MM.1S (cell line): ENCODE measurements at regions not wholly inside any gene's neighbourhood (a gene's known extent, or its start where the extent isn't known, plus 50 kb on each side); places are given as distances from the start of the nearest gene placed in this dataset.

Source experiments
- DNase-seq: peaks from one replicate; pipeline ENCODE4 v3.0.0-alpha.2; 2015
- H2AFZ ChIP-seq: fragments of 300-600 bp; sonication (generic); 2 replicates; pipeline ENCODE4 v1.6.0; 2016; ENCODE audit warnings: antibody characterized with exemption, low read length
- H3F3A ChIP-seq: fragments of 300-600 bp; sonication (generic); 2 replicates; pipeline ENCODE4 v1.6.1; 2016; ENCODE audit warnings: mild to moderate bottlenecking, antibody characterized with exemption, low read length, moderate library complexity, mixed read lengths; ENCODE audit not compliant: insufficient read depth
- H3K27ac ChIP-seq: fragments of 300-600 bp; sonication (generic); 2 replicates; pipeline ENCODE4 v1.5.1; 2016; ENCODE audit warnings: mild to moderate bottlenecking, low read length
- H3K27me3 ChIP-seq: fragments of 300-600 bp; sonication (generic); replicated peaks from 2 replicates; pipeline ENCODE4 v1.6.0; 2016; ENCODE audit warnings: low read length; ENCODE audit not compliant: insufficient read depth
- H3K36me3 ChIP-seq: fragments of 300-600 bp; sonication (generic); replicated peaks from 2 replicates; pipeline ENCODE4 v1.6.1; 2016; ENCODE audit warnings: mild to moderate bottlenecking, low read length, mixed read lengths; ENCODE audit not compliant: insufficient read depth
- H3K4me1 ChIP-seq: fragments of 300-600 bp; sonication (generic); 2 replicates; pipeline ENCODE4 v1.6.1; 2016; ENCODE audit warnings: low read length, mixed read lengths
- H3K4me2 ChIP-seq: fragments of 300-600 bp; sonication (generic); 2 replicates; pipeline ENCODE4 v1.6.0; 2016; ENCODE audit warnings: low read depth, low read length
- H3K4me3 ChIP-seq: fragments of 300-600 bp; sonication (generic); 2 replicates; pipeline ENCODE4 v1.5.1; 2016; ENCODE audit warnings: low read length, mixed read lengths
- H3K79me2 ChIP-seq: fragments of 300-600 bp; sonication (generic); 2 replicates; pipeline ENCODE4 v1.6.1; 2016; ENCODE audit warnings: mixed run types, low read length, mixed read lengths
- H3K9ac ChIP-seq: fragments of 300-600 bp; sonication (generic); 2 replicates; pipeline ENCODE4 v1.6.1; 2016; ENCODE audit warnings: low read length, mixed read lengths
- H3K9me2 ChIP-seq: fragments of 300-600 bp; sonication (generic); replicated peaks from 2 replicates; pipeline ENCODE4 v1.6.1; 2016; ENCODE audit warnings: mild to moderate bottlenecking, low read length, mixed read lengths; ENCODE audit not compliant: insufficient read depth
- H3K9me3 ChIP-seq: fragments of 300-600 bp; sonication (generic); replicated peaks from 2 replicates; pipeline ENCODE4 v1.6.1; 2016; ENCODE audit warnings: mild to moderate bottlenecking, low read length, mixed read lengths; ENCODE audit not compliant: insufficient read depth
- H4K20me1 ChIP-seq: fragments of 300-600 bp; sonication (generic); 2 replicates; pipeline ENCODE4 v1.6.1; 2016; ENCODE audit warnings: mild to moderate bottlenecking, low read length, moderate library complexity, mixed read lengths; ENCODE audit not compliant: insufficient read depth
- CTCF ChIP-seq: fragments of 300-600 bp; sonication (generic); IDR thresholded peaks from 2 replicates; pipeline ENCODE4 v1.5.1; 2016; ENCODE audit warnings: antibody characterized with exemption, low read length, mixed read lengths
- EZH2 ChIP-seq: fragments of 300-600 bp; sonication (generic); optimal IDR thresholded peaks from 2 replicates; pipeline ENCODE3; 2017; ENCODE audit warnings: low read depth, mild to moderate bottlenecking, antibody characterized with exemption, low read length, mixed read lengths
- EZH2phosphoT487 ChIP-seq: fragments of 300-600 bp; sonication (generic); IDR thresholded peaks from 2 replicates; pipeline ENCODE4 v1.6.1; 2018; ENCODE audit warnings: antibody characterized with exemption, low read length

DNA sequence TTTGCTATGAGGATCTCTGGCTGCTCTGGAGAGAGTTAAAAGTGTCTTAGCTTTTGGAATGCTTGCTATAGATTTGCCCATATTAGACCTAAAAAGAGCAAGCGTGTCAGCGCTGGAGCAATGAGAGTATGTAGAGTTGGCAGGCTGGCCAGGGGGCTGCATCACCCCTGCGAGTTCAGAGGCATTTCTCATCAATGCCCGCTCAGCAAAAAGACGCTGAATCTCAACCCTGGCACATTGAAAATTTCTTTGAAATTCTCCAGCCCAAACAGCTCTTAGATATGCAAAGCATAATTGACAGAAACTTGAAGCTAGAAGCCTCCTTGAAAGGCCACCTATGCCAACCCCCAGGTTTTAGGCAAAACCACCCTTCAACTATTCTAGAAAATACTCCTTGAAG is 135.5 kb upstream of the F3 start:
- Histone ChIP-seq H3K27me3 (no peaks in the 10 kb centered on the region), H3K27ac (no peak overlapping the region), H3K4me2 (no peak overlapping the region), H3K9ac (no peak overlapping the region), H3K4me3 (no peak overlapping the region), H3K9me3 (no peaks in the 10 kb centered on the region), H3K4me1 (no peaks in the 10 kb centered on the region), H2AFZ (no peak overlapping the region), H3K9me2 (no peaks in the 10 kb centered on the region), H3F3A (no peaks in the 10 kb centered on the region), H3K79me2 (no peaks in the 10 kb centered on the region), H3K36me3 (no peaks in the 10 kb centered on the region), H4K20me1 (no peaks in the 10 kb centered on the region)
- no peak for DNase-seq
- TF ChIP-seq EZH2 (no peak), CTCF (no peak)

DNA sequence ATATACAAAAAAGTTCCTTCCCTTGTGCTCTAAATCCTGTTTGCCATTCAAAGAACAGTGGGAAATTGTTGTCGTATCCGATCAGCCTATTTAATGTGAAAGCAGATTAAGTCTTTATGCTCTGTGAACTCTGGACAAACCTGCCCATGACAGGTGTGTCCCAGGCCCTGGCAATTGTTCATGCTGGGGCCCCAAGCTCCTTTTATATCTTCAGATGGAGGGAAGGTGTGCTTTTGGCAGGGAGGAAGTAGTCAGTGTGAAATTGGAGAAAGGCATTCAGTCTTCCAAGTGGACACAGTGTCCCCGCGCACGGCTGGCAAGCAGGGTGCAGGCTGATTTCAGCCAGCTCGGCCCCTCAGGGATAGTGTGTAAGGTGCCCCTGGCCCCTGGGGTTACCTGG is 135.1 kb upstream of the F3 start:
- H3K9ac ChIP-seq = no peak overlapping the region
- no peaks in the 10 kb centered on the region for H3K9me2 ChIP-seq
- no peaks in the 10 kb centered on the region for H4K20me1 ChIP-seq
- no peak overlapping the region for H3K4me2 ChIP-seq
- no peaks in the 10 kb centered on the region for H3K27me3 ChIP-seq
- H3K79me2 ChIP-seq = no peaks in the 10 kb centered on the region
- no peaks in the 10 kb centered on the region for H3K9me3 ChIP-seq
- H3K4me1 ChIP-seq = no peaks in the 10 kb centered on the region
- H3K4me3 ChIP-seq = no peak overlapping the region
- TF ChIP-seq CTCF (no peak), EZH2phosphoT487 (no peak), EZH2 (no peak)
- DNase-seq = no peak
- no peak overlapping the region for H3K27ac ChIP-seq
- H2AFZ ChIP-seq = no peak overlapping the region
- H3F3A ChIP-seq = no peaks in the 10 kb centered on the region
- H3K36me3 ChIP-seq = no peaks in the 10 kb centered on the region

- Histone ChIP-seq H3F3A (no peaks in the 10 kb centered on the region), H3K9ac (no peak overlapping the region), H3K4me3 (no peak overlapping the region), H3K9me2 (no peaks in the 10 kb centered on the region), H3K27ac (no peak overlapping the region), H4K20me1 (no peaks in the 10 kb centered on the region), H3K4me2 (no peak overlapping the region), H3K9me3 (no peaks in the 10 kb centered on the region), H2AFZ (no peak overlapping the region), H3K36me3 (no peaks in the 10 kb centered on the region), H3K79me2 (no peaks in the 10 kb centered on the region), H3K27me3 (no peaks in the 10 kb centered on the region), H3K4me1 (no peaks in the 10 kb centered on the region)
- TF ChIP-seq EZH2 (no peak), EZH2phosphoT487 (no peak), CTCF (no peak)
- no peak for DNase-seq
Measured at GRCh38 chr1:94675373-94675772, 133.8 kb upstream of the F3 start.

DNA sequence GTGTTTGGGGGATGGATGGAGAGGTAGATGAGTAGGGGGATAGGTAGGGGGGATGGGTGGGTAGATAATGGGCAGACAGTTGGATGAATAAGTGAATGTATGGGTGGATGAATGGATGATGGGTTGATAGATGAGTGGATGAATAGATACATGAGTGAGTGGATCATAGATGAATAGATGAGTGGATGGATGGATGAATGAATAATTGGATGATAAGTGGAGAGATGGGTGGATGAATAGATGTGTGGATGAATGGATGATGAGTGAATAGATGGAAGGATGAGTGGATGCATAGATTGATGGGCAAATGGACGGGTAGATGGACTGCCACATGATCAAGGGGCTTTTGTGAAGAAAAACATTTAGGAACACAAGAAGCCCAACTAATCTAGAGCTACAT is 133.3 kb upstream of the F3 start:
- Histone ChIP-seq H3K27me3 (no peaks in the 10 kb centered on the region), H3K36me3 (no peaks in the 10 kb centered on the region), H3K9ac (no peak overlapping the region), H2AFZ (no peak overlapping the region), H3K4me1 (no peaks in the 10 kb centered on the region), H3F3A (no peaks in the 10 kb centered on the region), H3K9me2 (no peaks in the 10 kb centered on the region), H3K4me2 (no peak overlapping the region), H4K20me1 (no peaks in the 10 kb centered on the region), H3K79me2 (no peaks in the 10 kb centered on the region), H3K9me3 (no peaks in the 10 kb centered on the region), H3K4me3 (no peak overlapping the region), H3K27ac (no peak overlapping the region)
- TF ChIP-seq EZH2 = no peak
- no peak for TF ChIP-seq CTCF
- no peak for TF ChIP-seq EZH2phosphoT487
- DNase-seq = no peak
